Endothelial cell of umbilical vein (primary cell): ENCODE measurements at regions not wholly inside any gene's neighbourhood (a gene's known extent, or its start where the extent isn't known, plus 50 kb on each side); places are given as distances from the start of the nearest gene placed in this dataset.

Experiments used
- BruUV-seq: library from RNA; stranded (reverse); fragments of 400-500 nt; replicated peaks from 2 replicates; lab custom pipeline; 2021; lab: Mats Ljungman, UMichigan
- CTCF ChIA-PET: fragments of 300-600, 350-600 bp; sonication (Branson Sonifier 250); formaldehyde crosslinking; loops from one replicate; lab custom pipeline; 2021; ENCODE audit warnings: antibody characterized with exemption, inconsistent platforms; lab: Charles Lee
- POLR2A ChIA-PET: fragments of 300-600, 350-600 bp; sonication (Branson Sonifier 250); formaldehyde crosslinking; loops from one replicate; lab custom pipeline; 2021; ENCODE audit warnings: antibody characterized with exemption, inconsistent platforms; lab: Charles Lee
- DNase-seq: peaks from one replicate; pipeline ENCODE4 v3.0.0-alpha.2; 2011; ENCODE audit warnings: low read depth, low spot score
- FAIRE-seq: peaks from 2 replicates; lab custom pipeline; 2011; peaks lifted over from hg19 to GRCh38; lab: Jason Lieb, UNC
- H2AFZ ChIP-seq: 2 replicates; pipeline ENCODE4 v1.6.0; 2012; ENCODE audit warnings: low read depth, low read length, control low read depth, inconsistent platforms
- H3K27ac ChIP-seq: 2 replicates; pipeline ENCODE4 v1.5.1; 2011; ENCODE audit warnings: low read depth, mild to moderate bottlenecking, control low read depth, low read length, moderate library complexity; ENCODE audit not compliant: insufficient read depth
- H3K27me3 ChIP-seq, 2 experiments: 2 replicates each; pipeline versions ENCODE4 v1.6.0 to v1.6.1; 2011; ENCODE audit warnings: low read length in 2 of 2, mixed read lengths in 1 of 2; ENCODE audit not compliant: control insufficient read depth in 2 of 2, insufficient read depth in 2 of 2
- H3K36me3 ChIP-seq, 2 experiments: 2 replicates in 1 of 2; 3 replicates in 1 of 2; pipeline ENCODE4 v1.5.1; 2011; ENCODE audit warnings: low read length in 2 of 2, mild to moderate bottlenecking in 1 of 2, moderate library complexity in 1 of 2; ENCODE audit not compliant: control insufficient read depth in 2 of 2, insufficient read depth in 2 of 2; ENCODE audit errors: extremely low read depth in 1 of 2
- H3K4me1 ChIP-seq: 3 replicates; pipeline ENCODE4 v1.5.1; 2011; ENCODE audit warnings: mild to moderate bottlenecking, low read length; ENCODE audit not compliant: control insufficient read depth, insufficient read depth; ENCODE audit errors: extremely low read depth
- H3K4me2 ChIP-seq: 2 replicates; pipeline ENCODE4 v1.6.1; 2011; ENCODE audit warnings: low read length, control low read depth, mixed read lengths; ENCODE audit not compliant: insufficient read depth
- H3K4me3 ChIP-seq, 3 experiments: fragments of 200-600 bp in 1 of 3; sonication (generic), shearing (Covaris generic) in 1 of 3; replicated peaks in 1 of 3; 2 replicates each; pipeline ENCODE4 v1.5.1; 2011 to 2016; ENCODE audit warnings: control low read depth in 3 of 3, low read length in 3 of 3, mild to moderate bottlenecking in 2 of 3, inconsistent platforms in 1 of 3, low read depth in 1 of 3, moderate library complexity in 1 of 3; ENCODE audit not compliant: insufficient read depth in 1 of 3
- H3K79me2 ChIP-seq: 2 replicates; pipeline ENCODE4 v1.6.0; 2012; ENCODE audit warnings: low read length, inconsistent platforms; ENCODE audit not compliant: control insufficient read depth, insufficient read depth
- H3K9ac ChIP-seq: replicated peaks from 2 replicates; pipeline ENCODE3; 2011; ENCODE audit warnings: low read length, control low read depth; ENCODE audit not compliant: insufficient read depth; ENCODE audit errors: extremely low read depth
- H3K9me1 ChIP-seq: replicated peaks from 3 replicates; pipeline ENCODE4 v1.6.0; 2011; ENCODE audit warnings: mild to moderate bottlenecking, low read length; ENCODE audit not compliant: control insufficient read depth, insufficient read depth; ENCODE audit errors: extremely low read depth
- H3K9me3 ChIP-seq: replicated peaks from 2 replicates; pipeline ENCODE4 v1.5.1; 2012; ENCODE audit warnings: low read length, inconsistent platforms; ENCODE audit not compliant: control insufficient read depth, insufficient read depth
- H4K20me1 ChIP-seq: replicated peaks from 2 replicates; pipeline ENCODE3; 2011; ENCODE audit warnings: mild to moderate bottlenecking, low read length; ENCODE audit not compliant: control insufficient read depth, insufficient read depth; ENCODE audit errors: extremely low read depth
- CTCF ChIP-seq, 2 donors: IDR thresholded peaks; 1 replicate in 1 of 2; 2 replicates in 1 of 2; pipeline ENCODE4 v1.5.1; 2011; ENCODE audit warnings: low read length in 2 of 2, mild to moderate bottlenecking in 2 of 2, moderate library complexity in 2 of 2, control low read depth in 1 of 2, inconsistent platforms in 1 of 2, low read depth in 1 of 2; ENCODE audit not compliant: insufficient read depth in 1 of 2; ENCODE audit errors: extremely low read depth in 1 of 2
- EZH2 ChIP-seq: IDR thresholded peaks from 2 replicates; pipeline ENCODE4 v1.6.1; 2012; ENCODE audit warnings: borderline replicate concordance, low read depth, mild to moderate bottlenecking, moderate library complexity, low read length, inconsistent platforms; ENCODE audit not compliant: severe bottlenecking
- FOS ChIP-seq: IDR thresholded peaks from 2 replicates; pipeline ENCODE4 v1.6.1; 2011; ENCODE audit warnings: mild to moderate bottlenecking, low read length, moderate library complexity, borderline replicate concordance; ENCODE audit not compliant: insufficient read depth
- GATA2 ChIP-seq: IDR thresholded peaks from 2 replicates; pipeline ENCODE4 v1.7.0; 2011; ENCODE audit warnings: low read depth, mild to moderate bottlenecking, moderate library complexity, mixed read lengths, low read length; ENCODE audit not compliant: insufficient read length, insufficient read depth
- JUN ChIP-seq: IDR thresholded peaks from 2 replicates; pipeline ENCODE4 v1.6.1; 2011; ENCODE audit warnings: borderline replicate concordance, low read depth; ENCODE audit not compliant: insufficient read length, insufficient read depth
- MAX ChIP-seq: IDR thresholded peaks from 2 replicates; pipeline ENCODE4 v1.6.1; 2011; ENCODE audit not compliant: insufficient read depth, insufficient read length
- MYC ChIP-seq: IDR thresholded peaks from one replicate; pipeline ENCODE4 v1.6.1; 2011; ENCODE audit warnings: mild to moderate bottlenecking, low read depth, low read length
- POLR2A ChIP-seq: IDR thresholded peaks from 2 replicates; pipeline ENCODE4 v1.6.1; 2012; ENCODE audit warnings: low read depth, mild to moderate bottlenecking, control low read depth, low read length
- POLR2AphosphoS5 ChIP-seq: IDR thresholded peaks from 2 replicates; pipeline ENCODE4 v1.6.1; 2012; ENCODE audit warnings: low read depth, mild to moderate bottlenecking, control low read depth, low read length, moderate library complexity; ENCODE audit not compliant: insufficient read depth
- dilution Hi-C: fragments of 300-500 bp; cut with MboI; formaldehyde crosslinking; loops from one replicate; pipeline ENCODE4 v1.15.0; 2019; ENCODE audit warnings: low sequenced_read_pairs; ENCODE audit not compliant: extremely low pct_ligation_motif_present
- intact Hi-C: fragments of 100-400 bp; cut with micrococcal nuclease; formaldehyde crosslinking; loops from one replicate; pipeline ENCODE4 v1.10.0; 2022

GRCh38 chr4:149050840-149051239 is 608.6 kb upstream of the NR3C2 start:
- CTCF ChIA-PET, result no interaction called here
- intact Hi-C loops, result no loop called here
- no peak overlapping the region for H3K4me3 ChIP-seq
- no peak for TF ChIP-seq GATA2
- no peak for TF ChIP-seq CTCF (IDR thresholded peaks at IDR 0.05; ENCODE audit: extremely low read depth in 1 of 2, insufficient read depth in 1 of 2, low read depth in 1 of 2, low read length in 2 of 2)
- no peak for TF ChIP-seq MYC
- no peak for TF ChIP-seq POLR2AphosphoS5
- TF ChIP-seq JUN, result no peak
- TF ChIP-seq MAX, result no peak
- no peak for TF ChIP-seq EZH2
- no peak for TF ChIP-seq POLR2A
- no peak for TF ChIP-seq FOS
- no peaks in the 10 kb centered on the region for H3K27me3 ChIP-seq
- H3K4me1 ChIP-seq, result no peaks in the 10 kb centered on the region
- no peaks in the 10 kb centered on the region for H3K9me1 ChIP-seq
- no peaks in the 10 kb centered on the region for H3K9me3 ChIP-seq
- H3K9ac ChIP-seq, result no peak overlapping the region
- no peak overlapping the region for H3K4me2 ChIP-seq
- DNase-seq (no peak), FAIRE-seq (no peak)
- POLR2A ChIA-PET, result no interaction called here
- no peaks in the 10 kb centered on the region for H3K36me3 ChIP-seq
- H2AFZ ChIP-seq, result no peak overlapping the region
- no peaks in the 10 kb centered on the region for H3K79me2 ChIP-seq
- dilution Hi-C loops, result no loop called here
- no peak overlapping the region for H3K27ac ChIP-seq
- H4K20me1 ChIP-seq, result no peaks in the 10 kb centered on the region
- no TSS peak for BruUV-seq
